GM20000 (cell line): ENCODE measurements at regions not wholly inside any gene's neighbourhood (a gene's known extent, or its start where the extent isn't known, plus 50 kb on each side); places are given as distances from the start of the nearest gene placed in this dataset.
"Not testable (repeated sequence)": the region's sequence is repeated elsewhere in the genome, so short reads cannot be mapped to it uniquely, and the experiment has no call there.

Source experiments
- DNase-seq: peaks from one replicate; pipeline ENCODE4 v3.0.0; 2012; ENCODE audit warnings: low spot score
- CTCF ChIP-seq: IDR thresholded peaks from 2 replicates; pipeline ENCODE4 v1.5.1; 2012; ENCODE audit warnings: mild to moderate bottlenecking, control low read depth; ENCODE audit errors: extremely low read depth, missing control alignments

GRCh38 chr16:17557949-17558348 is 87.2 kb upstream of the XYLT1 start:
- no peak for TF ChIP-seq CTCF
- no peak for DNase-seq

GRCh38 chr16:17557480-17557879 is 86.7 kb upstream of the XYLT1 start:
- no peak for DNase-seq
- TF ChIP-seq CTCF = no peak

- DNase-seq = peak; percentile 41
- peak; percentile 49 for TF ChIP-seq CTCF
Measured at GRCh38 chr16:17556276-17557052, 85.7 kb upstream of the XYLT1 start.

- DNase-seq = no peak
Measured at GRCh38 chr16:17555176-17555575, 84.4 kb upstream of the XYLT1 start.

GRCh38 chr16:17552351-17552750 is 81.6 kb upstream of the XYLT1 start:
- DNase-seq = no peak

More at GRCh38 chr16:17555176-17555575, 84.4 kb upstream of the XYLT1 start:
- no peak for TF ChIP-seq CTCF

GRCh38 chr16:17551682-17552081 is 80.9 kb upstream of the XYLT1 start:
- DNase-seq = not testable (repeated sequence)

More at GRCh38 chr16:17552351-17552750, 81.6 kb upstream of the XYLT1 start:
- no peak for TF ChIP-seq CTCF

GRCh38 chr16:17548825-17549224 is 78.1 kb upstream of the XYLT1 start:
- TF ChIP-seq CTCF = no peak

GRCh38 chr16:17544785-17545184 is 74.0 kb upstream of the XYLT1 start:
- DNase-seq = no peak
- TF ChIP-seq CTCF = no peak

More at GRCh38 chr16:17548825-17549224, 78.1 kb upstream of the XYLT1 start:
- DNase-seq = no peak
